Muscle of back (tissue), 3 donors: ENCODE measurements at regions not wholly inside any gene's neighbourhood (a gene's known extent, or its start where the extent isn't known, plus 50 kb on each side); places are given as distances from the start of the nearest gene placed in this dataset.

ENCODE experiments used
- DNase-seq, 3 donors: peaks; one replicate each; pipeline versions ENCODE4 v3.0.0 to v3.0.0-alpha.2; 2013

DNA sequence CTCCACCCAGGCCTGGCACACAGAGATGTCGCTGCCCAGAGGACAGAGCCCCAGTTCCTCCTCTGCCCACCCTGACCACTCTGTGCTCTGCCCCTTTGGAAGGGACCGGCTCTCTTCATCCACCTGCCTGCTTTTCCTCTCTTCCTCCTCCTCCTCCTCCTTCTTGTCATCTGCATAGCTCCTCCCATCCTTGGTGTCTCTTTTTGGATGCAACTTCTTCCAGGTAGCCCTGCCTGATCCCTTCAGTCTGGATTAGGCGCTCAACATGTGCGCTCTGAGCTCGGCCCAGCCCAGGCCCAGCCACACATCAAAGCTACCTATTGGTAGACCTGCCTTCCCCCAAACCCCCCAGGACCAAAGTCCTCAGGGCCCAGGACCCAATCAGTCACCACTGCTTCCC lies 52.6 kb upstream of the RXRA start:
- no peak for DNase-seq

DNA sequence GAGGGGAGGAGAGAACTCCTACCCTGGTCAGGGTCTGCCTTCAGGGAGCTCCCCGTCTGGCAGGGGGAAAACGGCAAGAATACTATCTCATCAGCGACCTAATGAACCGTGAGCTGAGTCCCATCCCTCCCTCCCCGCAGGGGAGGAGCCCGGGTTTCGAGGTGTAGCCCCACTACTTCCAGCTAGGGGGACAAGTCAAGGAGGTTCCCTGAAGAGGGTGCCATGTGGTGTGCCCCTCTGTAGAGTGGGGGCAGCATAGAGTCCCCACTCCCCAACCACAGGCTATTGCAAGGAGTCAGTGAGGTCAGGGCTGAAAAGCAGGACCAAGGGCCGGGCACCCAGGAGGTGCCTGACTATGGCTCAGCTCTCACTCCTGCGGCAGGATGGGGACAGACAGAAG lies 50.9 kb upstream of the RXRA start:
- DNase-seq: no peak

DNA sequence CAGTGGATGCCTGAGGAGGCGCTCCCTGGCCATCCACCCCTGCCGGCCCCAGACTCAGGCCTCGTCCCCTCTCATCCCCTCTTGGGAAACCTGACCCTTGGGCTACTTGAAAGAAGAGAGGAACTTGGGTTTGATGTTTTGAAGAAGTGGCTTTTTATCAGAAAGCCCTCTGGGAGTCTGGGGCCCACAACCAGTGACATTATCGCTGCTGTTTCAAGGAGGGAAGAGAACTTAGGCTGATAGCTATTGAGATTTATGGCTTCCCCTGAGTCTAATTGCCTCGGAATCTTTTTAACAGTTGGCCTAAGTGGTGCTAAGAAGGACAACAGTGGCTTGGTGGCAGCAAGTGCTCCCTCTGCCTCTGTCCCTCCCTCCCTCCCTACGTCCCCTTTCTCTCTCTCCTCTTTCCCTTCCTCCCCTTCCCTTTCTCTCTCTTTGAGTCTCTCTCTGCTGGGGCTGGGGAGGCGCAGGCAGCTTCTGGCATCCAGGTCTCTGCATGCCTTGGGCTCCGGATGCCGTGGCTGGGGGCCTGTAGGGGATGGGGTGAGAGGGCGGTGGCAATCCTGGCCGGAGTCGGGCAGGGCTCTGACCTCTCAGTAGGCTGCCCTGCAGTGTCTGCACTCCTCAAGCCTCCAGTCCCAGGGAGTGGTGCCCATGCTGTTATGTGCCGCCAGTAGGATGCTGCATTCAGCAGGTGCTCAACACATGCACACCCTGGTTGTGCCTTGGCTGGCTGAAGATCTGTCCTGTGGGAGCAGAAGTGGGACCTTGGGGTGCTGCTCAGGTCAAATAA lies 49.6 kb upstream of the RXRA start:
- no peak for DNase-seq
